GM10248 (cell line): ENCODE measurements at regions not wholly inside any gene's neighbourhood (a gene's known extent, or its start where the extent isn't known, plus 50 kb on each side); places are given as distances from the start of the nearest gene placed in this dataset.

ENCODE experiments used
- CTCF ChIA-PET: fragments of 300-600 bp; sonication (Branson Sonifier 250); formaldehyde crosslinking; extraction: SDS; loops from one replicate; lab custom pipeline; 2021; ENCODE audit warnings: antibody characterized with exemption; lab: Yijun Ruan, JAX
- POLR2A ChIA-PET: fragments of 350-650 bp; sonication (Branson Sonifier 250); formaldehyde crosslinking; extraction: SDS; loops from one replicate; lab custom pipeline; 2020; ENCODE audit warnings: antibody characterized with exemption; lab: Yijun Ruan, JAX
- DNase-seq: peaks from one replicate; pipeline ENCODE4 v3.0.0; 2012; ENCODE audit errors: extremely low spot score
- TF ChIP-seq, protein P1 (sequence below): IDR thresholded peaks from 2 replicates; pipeline ENCODE4 v1.5.1; 2012; ENCODE audit warnings: mild to moderate bottlenecking, low read depth; ENCODE audit errors: extremely low read depth, missing control alignments, control extremely low read depth

DNA sequence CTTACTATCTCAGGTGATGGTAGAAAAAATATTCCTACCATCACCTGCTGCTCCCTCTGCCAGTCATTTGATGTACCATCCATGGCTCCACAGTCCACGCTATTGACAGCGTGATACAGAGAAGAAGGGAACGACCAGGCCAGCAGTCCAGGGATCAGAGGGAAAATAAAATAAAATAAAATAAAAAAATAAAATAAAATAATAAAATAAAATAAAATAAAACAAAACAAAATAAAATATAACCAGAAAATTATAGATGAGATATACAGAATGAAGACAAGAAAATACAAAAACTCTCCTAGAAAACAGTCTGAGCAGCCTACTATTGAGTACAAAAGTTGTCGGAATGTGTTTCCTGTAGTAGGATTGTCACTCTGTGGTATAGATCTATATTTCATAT, 619.4 kb upstream of the TMPRSS15 start:
- ChIA-PET POLR2A (no interaction called here), CTCF (no interaction called here)
- no peak for DNase-seq

GRCh38 chr21:19026911-19027310, 623.3 kb upstream of the TMPRSS15 start:
- TF ChIP-seq, protein P1, sequence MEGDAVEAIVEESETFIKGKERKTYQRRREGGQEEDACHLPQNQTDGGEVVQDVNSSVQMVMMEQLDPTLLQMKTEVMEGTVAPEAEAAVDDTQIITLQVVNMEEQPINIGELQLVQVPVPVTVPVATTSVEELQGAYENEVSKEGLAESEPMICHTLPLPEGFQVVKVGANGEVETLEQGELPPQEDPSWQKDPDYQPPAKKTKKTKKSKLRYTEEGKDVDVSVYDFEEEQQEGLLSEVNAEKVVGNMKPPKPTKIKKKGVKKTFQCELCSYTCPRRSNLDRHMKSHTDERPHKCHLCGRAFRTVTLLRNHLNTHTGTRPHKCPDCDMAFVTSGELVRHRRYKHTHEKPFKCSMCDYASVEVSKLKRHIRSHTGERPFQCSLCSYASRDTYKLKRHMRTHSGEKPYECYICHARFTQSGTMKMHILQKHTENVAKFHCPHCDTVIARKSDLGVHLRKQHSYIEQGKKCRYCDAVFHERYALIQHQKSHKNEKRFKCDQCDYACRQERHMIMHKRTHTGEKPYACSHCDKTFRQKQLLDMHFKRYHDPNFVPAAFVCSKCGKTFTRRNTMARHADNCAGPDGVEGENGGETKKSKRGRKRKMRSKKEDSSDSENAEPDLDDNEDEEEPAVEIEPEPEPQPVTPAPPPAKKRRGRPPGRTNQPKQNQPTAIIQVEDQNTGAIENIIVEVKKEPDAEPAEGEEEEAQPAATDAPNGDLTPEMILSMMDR: no peak
- ChIA-PET CTCF (interaction anchor here (1.4 kb wide), 1 partner anchor 33 kb away, joined by 3 read pairs; no protein-coding TSS in a partner anchor), POLR2A (no interaction called here)
- no peak for DNase-seq

More for the DNA sequence above, 619.4 kb upstream of the TMPRSS15 start:
- TF ChIP-seq, protein P1: no peak

GRCh38 chr21:19029816-19030215, 626.2 kb upstream of the TMPRSS15 start:
- TF ChIP-seq, protein P1: no peak
- POLR2A ChIA-PET: no interaction called here
- CTCF ChIA-PET: interaction anchor here (1.2 kb wide), 1 partner anchor 10 kb away, joined by 4 read pairs; no protein-coding TSS in a partner anchor
- DNase-seq: no peak

DNA sequence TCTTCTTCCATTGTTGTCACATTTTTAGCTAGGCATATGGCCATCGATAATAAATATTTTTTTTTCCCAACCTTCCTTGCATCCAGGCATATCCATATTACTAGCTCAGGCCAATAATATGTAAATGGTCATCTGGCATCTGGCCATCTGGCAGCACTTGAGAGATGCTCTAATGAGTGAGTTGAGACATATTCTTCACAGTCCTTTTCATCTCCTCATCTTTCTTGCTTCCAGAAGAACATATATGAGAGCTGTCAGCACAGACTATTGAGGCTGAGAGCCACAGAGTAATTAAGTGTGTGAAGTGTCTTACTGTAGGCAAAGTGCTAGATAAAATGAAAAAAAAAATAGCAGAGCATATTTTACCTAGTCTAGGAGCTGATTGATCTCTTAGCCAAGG, 628.4 kb upstream of the TMPRSS15 start:
- TF ChIP-seq, protein P1: no peak
- POLR2A ChIA-PET: no interaction called here

GRCh38 chr21:19034041-19034440, 630.5 kb upstream of the TMPRSS15 start:
- POLR2A ChIA-PET: no interaction called here
- CTCF ChIA-PET: no interaction called here
- DNase-seq: no peak
- TF ChIP-seq, protein P1: no peak

More for the DNA sequence above, 628.4 kb upstream of the TMPRSS15 start:
- DNase-seq: no peak
- CTCF ChIA-PET: no interaction called here

- ChIA-PET CTCF (no interaction called here), POLR2A (no interaction called here)
- TF ChIP-seq, protein P1: no peak
These were observed 631.0 kb upstream of the TMPRSS15 start for GRCh38 chr21:19034560-19034959.

More at GRCh38 chr21:19034560-19034959, 631.0 kb upstream of the TMPRSS15 start:
- no peak for DNase-seq
